CD8-positive, alpha-beta memory T cell (primary cell): ENCODE measurements at regions not wholly inside any gene's neighbourhood (a gene's known extent, or its start where the extent isn't known, plus 50 kb on each side); places are given as distances from the start of the nearest gene placed in this dataset.

ENCODE experiments used
- CTCF ChIA-PET: fragments of 350-600 bp; sonication (Branson Sonifier 250); formaldehyde crosslinking; loops from one replicate; lab custom pipeline; 2021; ENCODE audit warnings: antibody characterized with exemption; lab: Charles Lee
- POLR2A ChIA-PET: fragments of 350-600 bp; sonication (Branson Sonifier 250); formaldehyde crosslinking; loops from one replicate; lab custom pipeline; 2021; ENCODE audit warnings: antibody characterized with exemption; lab: Charles Lee
- DNase-seq, 5 donors: peaks; one replicate each; pipeline versions ENCODE4 v3.0.0 to v3.0.0-alpha.2; 2020 to 2022; ENCODE audit warnings: mixed read lengths in 1 of 5
- H3K27ac ChIP-seq: one replicate; pipeline ENCODE4 v1.7.0; 2013; ENCODE audit warnings: low read depth, mild to moderate bottlenecking, low read length, moderate library complexity
- H3K27me3 ChIP-seq: 2 replicates; pipeline ENCODE4 v1.7.0; 2013; ENCODE audit warnings: low read length, mild to moderate bottlenecking; ENCODE audit not compliant: insufficient read depth, poor library complexity, severe bottlenecking
- H3K36me3 ChIP-seq: 2 replicates; pipeline ENCODE4 v1.7.0; 2013; ENCODE audit warnings: mild to moderate bottlenecking, low read length, moderate library complexity; ENCODE audit not compliant: insufficient read depth
- H3K4me1 ChIP-seq: 2 replicates; pipeline ENCODE4 v1.7.0; 2013; ENCODE audit warnings: mild to moderate bottlenecking, low read length, moderate library complexity; ENCODE audit not compliant: insufficient read depth
- H3K4me3 ChIP-seq: 2 replicates; pipeline ENCODE4 v1.7.0; 2013; ENCODE audit warnings: mild to moderate bottlenecking, low read length
- H3K9me3 ChIP-seq: 2 replicates; pipeline ENCODE4 v1.7.0; 2013; ENCODE audit warnings: mild to moderate bottlenecking, low read length
- H3K27ac Mint-ChIP-seq, 8 donors: one replicate each; pipeline ENCODE4 v1.8.0; 2020 to 2021; ENCODE audit warnings: mixed read lengths in 8 of 8, mild to moderate bottlenecking in 6 of 8, inconsistent platforms in 3 of 8, moderate library complexity in 3 of 8
- H3K27me3 Mint-ChIP-seq, 2 donors: one replicate each; pipeline ENCODE4 v1.8.0; 2020 to 2021; ENCODE audit warnings: mixed read lengths in 2 of 2, mild to moderate bottlenecking in 1 of 2, moderate library complexity in 1 of 2
- H3K36me3 Mint-ChIP-seq, 3 donors: one replicate each; pipeline ENCODE4 v1.8.0; 2020 to 2021; ENCODE audit warnings: mixed read lengths in 3 of 3, inconsistent platforms in 1 of 3, mild to moderate bottlenecking in 1 of 3
- H3K4me1 Mint-ChIP-seq, 3 donors: one replicate each; pipeline ENCODE4 v1.8.0; 2020 to 2021; ENCODE audit warnings: mixed read lengths in 3 of 3, inconsistent platforms in 1 of 3, mild to moderate bottlenecking in 1 of 3
- H3K4me3 Mint-ChIP-seq, 7 donors: one replicate each; pipeline ENCODE4 v1.8.0; 2020 to 2021; ENCODE audit warnings: mixed read lengths in 7 of 7, mild to moderate bottlenecking in 6 of 7, moderate library complexity in 4 of 7, inconsistent platforms in 2 of 7
- H3K9me3 Mint-ChIP-seq, 5 donors: one replicate each; pipeline ENCODE4 v1.8.0; 2020 to 2022; ENCODE audit warnings: mixed read lengths in 5 of 5, mild to moderate bottlenecking in 3 of 5, moderate library complexity in 2 of 5, inconsistent platforms in 1 of 5

DNA sequence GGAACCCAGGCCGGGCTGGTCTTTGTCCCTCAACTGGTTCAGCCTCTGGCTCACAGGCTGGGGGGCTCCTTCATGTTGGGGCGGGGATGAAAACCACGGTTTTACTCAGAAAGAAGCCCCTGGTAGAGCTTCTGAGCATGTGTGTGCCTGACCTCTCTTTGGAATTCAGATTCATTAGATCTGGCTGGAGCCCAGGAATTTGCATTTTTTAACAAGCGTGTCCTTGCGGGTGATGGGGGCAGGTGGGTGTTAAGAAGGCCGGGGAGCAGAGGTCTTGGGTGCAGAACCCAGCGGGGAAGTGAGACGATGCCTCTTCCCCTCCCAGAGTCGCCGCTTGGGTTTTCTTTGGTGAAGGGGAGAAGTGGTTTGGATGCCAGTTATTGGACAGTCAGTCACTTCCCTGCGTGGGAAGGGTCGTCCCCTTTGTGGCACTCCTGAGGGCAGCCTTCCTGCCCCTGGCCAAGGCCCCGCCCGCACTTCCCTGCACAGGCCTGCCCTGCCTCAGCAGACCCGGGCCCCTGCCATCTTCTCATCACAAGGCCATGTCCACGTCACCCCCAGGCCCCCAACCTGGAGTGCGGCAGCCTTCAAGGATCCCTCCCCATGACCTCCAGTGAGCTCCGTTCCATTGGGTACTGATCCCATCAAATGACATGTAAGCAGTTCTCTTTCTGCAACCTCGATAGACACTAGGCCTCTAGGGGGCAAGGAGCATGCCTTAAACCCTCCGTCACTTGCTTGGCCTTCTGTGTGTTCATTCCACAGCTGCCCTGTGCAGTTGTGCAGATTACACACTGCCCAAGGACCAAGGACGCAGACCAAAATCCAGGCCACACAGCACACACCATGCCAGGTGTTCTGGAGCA, 177.7 kb upstream of the CIBAR2 start:
- H3K27ac ChIP-seq, result no peak overlapping the region
- Mint-ChIP-seq H3K27me3 (peaks cover 0 to 1% of the 10 kb centered on the region in 2 donors), H3K4me1 (no peaks in the 10 kb centered on the region), H3K36me3 (no peaks in the 10 kb centered on the region), H3K4me3 (peak overlapping the region in 1 of 7 donors; percentile 33), H3K27ac (no peak overlapping the region), H3K9me3 (no peaks in the 10 kb centered on the region)
- POLR2A ChIA-PET, result no interaction called here
- no peak for DNase-seq
- H3K27me3 ChIP-seq, result no peaks in the 10 kb centered on the region
- CTCF ChIA-PET, result no interaction called here
- no peaks in the 10 kb centered on the region for H3K4me1 ChIP-seq
- no peak overlapping the region for H3K4me3 ChIP-seq
- H3K36me3 ChIP-seq, result no peaks in the 10 kb centered on the region
- no peaks in the 10 kb centered on the region for H3K9me3 ChIP-seq

- Mint-ChIP-seq H3K4me3 (no peak overlapping the region), H3K36me3 (no peaks in the 10 kb centered on the region), H3K27me3 (peaks cover 0 to 1% of the 10 kb centered on the region in 2 donors), H3K27ac (no peak overlapping the region), H3K4me1 (no peaks in the 10 kb centered on the region), H3K9me3 (no peaks in the 10 kb centered on the region)
- Histone ChIP-seq H3K36me3 (no peaks in the 10 kb centered on the region), H3K27ac (no peak overlapping the region), H3K9me3 (no peaks in the 10 kb centered on the region), H3K27me3 (no peaks in the 10 kb centered on the region), H3K4me3 (no peak overlapping the region), H3K4me1 (no peaks in the 10 kb centered on the region)
- no peak for DNase-seq
- POLR2A ChIA-PET, result no interaction called here
- CTCF ChIA-PET, result no interaction called here
Observed at GRCh38 chr16:85290626-85291301, 178.5 kb upstream of the CIBAR2 start.

- ChIA-PET POLR2A (no interaction called here), CTCF (no interaction called here)
- Histone ChIP-seq H3K9me3 (no peaks in the 10 kb centered on the region), H3K27me3 (no peaks in the 10 kb centered on the region), H3K27ac (no peak overlapping the region), H3K4me3 (no peak overlapping the region), H3K36me3 (no peaks in the 10 kb centered on the region), H3K4me1 (no peaks in the 10 kb centered on the region)
- DNase-seq, result no peak
- no peak overlapping the region for H3K27ac Mint-ChIP-seq
- H3K4me1 Mint-ChIP-seq, result no peaks in the 10 kb centered on the region
- no peaks in the 10 kb centered on the region for H3K36me3 Mint-ChIP-seq
- no peak overlapping the region for H3K4me3 Mint-ChIP-seq
- no peaks in the 10 kb centered on the region for H3K9me3 Mint-ChIP-seq
- H3K27me3 Mint-ChIP-seq, result peaks cover 1 to 2% of the 10 kb centered on the region in 2 donors
Observed at GRCh38 chr16:85291302-85292148, 179.3 kb upstream of the CIBAR2 start.

DNA sequence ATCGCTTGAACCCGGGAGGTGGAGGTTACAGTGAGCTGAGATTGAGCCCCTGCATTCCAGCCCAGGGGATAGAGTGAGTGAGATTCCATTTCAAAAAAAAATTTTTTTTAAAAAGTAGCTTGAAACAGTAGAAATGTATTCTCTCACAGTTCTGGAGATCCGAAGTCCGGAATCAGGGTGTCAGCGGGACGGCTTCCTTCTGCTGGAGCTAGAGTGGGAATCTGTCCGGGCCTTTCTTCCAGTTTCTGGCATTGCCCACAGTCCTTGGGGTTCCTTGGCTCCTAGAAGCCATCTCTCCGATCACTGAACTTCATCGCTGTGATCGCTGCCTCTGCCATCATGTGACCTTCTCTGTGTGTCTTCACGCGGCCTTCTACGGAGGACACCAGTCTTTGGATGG, 181.2 kb upstream of the CIBAR2 start:
- ChIA-PET CTCF (interaction anchor here (1.0 kb wide), 1 partner anchor 10 kb away, joined by 3 read pairs; no protein-coding TSS in a partner anchor), POLR2A (no interaction called here)

GRCh38 chr16:85293904-85294642, 181.8 kb upstream of the CIBAR2 start:
- POLR2A ChIA-PET, result no interaction called here

More for the DNA sequence above, 181.2 kb upstream of the CIBAR2 start:
- H3K36me3 ChIP-seq, result no peaks in the 10 kb centered on the region
- Mint-ChIP-seq H3K27me3 (peaks cover 3 to 4% of the 10 kb centered on the region in 2 donors), H3K27ac (no peak overlapping the region), H3K4me1 (no peaks in the 10 kb centered on the region), H3K4me3 (no peak overlapping the region), H3K9me3 (no peaks in the 10 kb centered on the region), H3K36me3 (no peaks in the 10 kb centered on the region)
- no peaks in the 10 kb centered on the region for H3K27me3 ChIP-seq
- no peaks in the 10 kb centered on the region for H3K9me3 ChIP-seq
- no peak overlapping the region for H3K27ac ChIP-seq
- no peak overlapping the region for H3K4me3 ChIP-seq
- no peaks in the 10 kb centered on the region for H3K4me1 ChIP-seq
- no peak for DNase-seq

GRCh38 chr16:85294810-85295508, 182.7 kb upstream of the CIBAR2 start:
- Histone ChIP-seq H3K27me3 (no peaks in the 10 kb centered on the region), H3K27ac (no peak overlapping the region), H3K9me3 (no peaks in the 10 kb centered on the region), H3K4me1 (no peaks in the 10 kb centered on the region), H3K4me3 (no peak overlapping the region), H3K36me3 (no peaks in the 10 kb centered on the region)
- Mint-ChIP-seq H3K4me1 (no peaks in the 10 kb centered on the region), H3K4me3 (no peak overlapping the region), H3K36me3 (no peaks in the 10 kb centered on the region), H3K9me3 (no peaks in the 10 kb centered on the region), H3K27me3 (peaks cover 3 to 4% of the 10 kb centered on the region in 2 donors), H3K27ac (no peak overlapping the region)
- DNase-seq, result no peak
- ChIA-PET CTCF (no interaction called here), POLR2A (no interaction called here)

More at GRCh38 chr16:85293904-85294642, 181.8 kb upstream of the CIBAR2 start:
- no peak for DNase-seq
- H3K4me1 ChIP-seq, result no peaks in the 10 kb centered on the region
- CTCF ChIA-PET, result no interaction called here
- Mint-ChIP-seq H3K4me3 (no peak overlapping the region), H3K27me3 (peaks cover 3 to 4% of the 10 kb centered on the region in 2 donors), H3K27ac (no peak overlapping the region), H3K4me1 (no peaks in the 10 kb centered on the region), H3K9me3 (no peaks in the 10 kb centered on the region), H3K36me3 (no peaks in the 10 kb centered on the region)
- H3K27me3 ChIP-seq, result no peaks in the 10 kb centered on the region
- H3K36me3 ChIP-seq, result no peaks in the 10 kb centered on the region
- H3K27ac ChIP-seq, result no peak overlapping the region
- no peak overlapping the region for H3K4me3 ChIP-seq
- H3K9me3 ChIP-seq, result no peaks in the 10 kb centered on the region
